AG04450 (cell line): ENCODE measurements at regions not wholly inside any gene's neighbourhood (a gene's known extent, or its start where the extent isn't known, plus 50 kb on each side); places are given as distances from the start of the nearest gene placed in this dataset.

Experiments
- CTCF ChIA-PET: fragments of 300-600, 350-600 bp; formaldehyde crosslinking; extraction: SDS; loops from one replicate; lab custom pipeline; 2022; ENCODE audit warnings: antibody characterized with exemption, inconsistent platforms; lab: Charles Lee
- POLR2A ChIA-PET: fragments of 350-600 bp; formaldehyde crosslinking; extraction: SDS; loops from one replicate; lab custom pipeline; 2021; ENCODE audit warnings: antibody characterized with exemption, inconsistent platforms; lab: Yijun Ruan, JAX
- DNase-seq: peaks from one replicate; pipeline ENCODE4 v3.0.0-alpha.2; 2011; ENCODE audit warnings: low read depth, low spot score
- H3K27ac ChIP-seq: one replicate; pipeline ENCODE4 v1.5.1; 2012; ENCODE audit warnings: low read depth, low read length, control low read depth
- H3K27me3 ChIP-seq: one replicate; pipeline ENCODE4 v1.6.0; 2012; ENCODE audit warnings: low read length; ENCODE audit not compliant: control insufficient read depth, insufficient read depth
- H3K4me3 ChIP-seq: 2 replicates; pipeline ENCODE4 v1.5.1; 2011; ENCODE audit warnings: mild to moderate bottlenecking, low read depth, low read length, control low read depth
- H3K9me3 ChIP-seq: 2 replicates; pipeline ENCODE4 v1.5.1; 2012; ENCODE audit warnings: low read length; ENCODE audit not compliant: control insufficient read depth, insufficient read depth
- TF ChIP-seq, protein P1 (sequence below): IDR thresholded peaks from 2 replicates; pipeline ENCODE4 v1.5.1; 2011; ENCODE audit warnings: low read depth, low read length, control low read depth, inconsistent platforms

DNA sequence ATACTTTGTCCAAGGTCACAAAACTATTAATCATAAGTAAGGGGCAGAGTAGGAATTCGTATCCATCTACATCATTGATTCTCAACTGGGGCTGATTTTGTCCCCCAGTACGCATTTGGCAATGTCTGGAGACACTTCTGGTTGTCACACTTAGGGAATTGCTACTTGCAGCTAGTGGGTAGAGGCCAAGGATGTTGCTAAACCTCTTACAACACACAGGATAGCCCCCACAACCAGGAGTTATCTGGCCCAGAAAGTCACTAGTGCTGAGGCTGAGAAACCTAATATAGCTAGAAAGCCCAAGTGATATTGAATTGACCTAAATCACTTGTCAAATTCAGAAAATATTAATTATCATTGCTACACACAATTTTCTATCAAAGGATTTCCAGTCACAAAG, 120.4 kb upstream of the ABCA1 start:
- Histone ChIP-seq H3K27ac (no peak overlapping the region), H3K27me3 (no peaks in the 10 kb centered on the region), H3K4me3 (no peak overlapping the region), H3K9me3 (no peaks in the 10 kb centered on the region)
- ChIA-PET CTCF (interaction anchor here (0.6 kb wide), 1 partner anchor 11 kb away, joined by 3 read pairs; no protein-coding TSS in a partner anchor), POLR2A (no interaction called here)
- TF ChIP-seq, protein P1, sequence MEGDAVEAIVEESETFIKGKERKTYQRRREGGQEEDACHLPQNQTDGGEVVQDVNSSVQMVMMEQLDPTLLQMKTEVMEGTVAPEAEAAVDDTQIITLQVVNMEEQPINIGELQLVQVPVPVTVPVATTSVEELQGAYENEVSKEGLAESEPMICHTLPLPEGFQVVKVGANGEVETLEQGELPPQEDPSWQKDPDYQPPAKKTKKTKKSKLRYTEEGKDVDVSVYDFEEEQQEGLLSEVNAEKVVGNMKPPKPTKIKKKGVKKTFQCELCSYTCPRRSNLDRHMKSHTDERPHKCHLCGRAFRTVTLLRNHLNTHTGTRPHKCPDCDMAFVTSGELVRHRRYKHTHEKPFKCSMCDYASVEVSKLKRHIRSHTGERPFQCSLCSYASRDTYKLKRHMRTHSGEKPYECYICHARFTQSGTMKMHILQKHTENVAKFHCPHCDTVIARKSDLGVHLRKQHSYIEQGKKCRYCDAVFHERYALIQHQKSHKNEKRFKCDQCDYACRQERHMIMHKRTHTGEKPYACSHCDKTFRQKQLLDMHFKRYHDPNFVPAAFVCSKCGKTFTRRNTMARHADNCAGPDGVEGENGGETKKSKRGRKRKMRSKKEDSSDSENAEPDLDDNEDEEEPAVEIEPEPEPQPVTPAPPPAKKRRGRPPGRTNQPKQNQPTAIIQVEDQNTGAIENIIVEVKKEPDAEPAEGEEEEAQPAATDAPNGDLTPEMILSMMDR: no peak
- DNase-seq: no peak

DNA sequence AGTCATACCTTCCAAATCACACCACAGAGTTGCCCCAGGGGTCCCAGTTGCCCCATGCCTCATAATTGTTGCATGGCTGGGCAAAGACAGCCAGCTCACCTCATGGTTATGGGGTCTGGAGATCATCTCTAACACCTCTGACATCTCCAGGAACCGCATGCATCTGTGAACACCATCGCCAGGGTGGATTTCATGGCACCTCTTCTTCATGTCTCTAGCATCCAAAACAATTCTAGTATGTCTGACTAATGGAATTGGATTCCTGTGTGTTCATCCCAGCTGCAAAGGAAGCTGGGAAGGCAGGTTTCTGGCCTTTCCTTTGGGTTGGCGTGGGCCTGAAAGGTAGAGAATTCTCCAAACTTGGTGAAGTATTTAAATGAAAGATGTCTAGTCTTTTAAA, 122.3 kb upstream of the ABCA1 start:
- H3K27me3 ChIP-seq: no peaks in the 10 kb centered on the region
- H3K4me3 ChIP-seq: no peak overlapping the region
- DNase-seq: no peak
- H3K27ac ChIP-seq: peak overlapping the region; percentile 21
- no peaks in the 10 kb centered on the region for H3K9me3 ChIP-seq
- TF ChIP-seq, protein P1: no peak
- CTCF ChIA-PET: no interaction called here
- POLR2A ChIA-PET: interaction anchor here (0.7 to 1.8 kb wide), 2 partner anchors 9 to 14 kb away, joined by 3 to 5 read pairs; no protein-coding TSS in a partner anchor

DNA sequence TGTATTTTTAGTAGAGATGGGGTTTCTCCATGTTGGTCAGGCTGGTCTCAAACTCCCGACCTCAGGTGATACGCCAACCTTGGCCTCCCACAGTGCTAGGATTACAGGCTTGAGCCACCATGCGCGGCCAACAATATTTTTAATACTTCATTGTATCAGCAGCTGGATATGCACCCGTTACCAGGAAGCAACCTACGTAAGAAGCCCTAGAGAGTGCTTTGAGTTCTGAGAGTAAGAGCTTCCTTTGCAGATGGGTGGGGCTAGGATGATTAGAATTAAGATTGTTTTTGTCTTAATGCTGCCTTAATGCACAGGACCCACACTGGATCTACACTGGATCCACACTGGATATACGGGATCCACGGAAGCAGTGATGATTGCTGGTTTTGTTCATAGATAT, 123.9 kb upstream of the ABCA1 start:
- H3K4me3 ChIP-seq: no peak overlapping the region
- ChIA-PET CTCF (no interaction called here), POLR2A (interaction anchor here (1.5 kb wide), 1 partner anchor 125 kb away, joined by 4 read pairs; no protein-coding TSS in a partner anchor)
- H3K27me3 ChIP-seq: no peaks in the 10 kb centered on the region
- TF ChIP-seq, protein P1: no peak
- no peak overlapping the region for H3K27ac ChIP-seq
- H3K9me3 ChIP-seq: no peaks in the 10 kb centered on the region
- DNase-seq: no peak

DNA sequence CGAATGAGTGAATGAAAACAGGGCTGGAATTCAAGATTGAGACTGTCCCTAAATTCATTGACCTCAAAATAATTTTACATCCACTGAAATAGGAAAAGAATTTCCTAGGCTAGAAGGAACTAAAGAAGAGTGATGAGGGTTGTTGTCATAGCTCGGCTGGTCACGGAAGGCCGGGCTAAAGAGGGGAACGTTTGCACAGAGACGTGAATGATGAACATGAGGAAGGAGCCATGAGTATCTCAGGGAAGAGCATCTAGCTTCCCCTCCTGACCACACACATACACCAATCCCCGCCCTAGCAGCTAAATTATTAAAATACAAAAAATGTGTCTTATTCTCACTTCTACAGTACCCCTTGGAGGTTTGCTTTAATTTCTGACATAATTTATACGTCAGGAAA, 124.4 kb upstream of the ABCA1 start:
- CTCF ChIA-PET: interaction anchor here (0.8 kb wide), 1 partner anchor 8 kb away, joined by 3 read pairs; no protein-coding TSS in a partner anchor
- POLR2A ChIA-PET: interaction anchor here (1.5 kb wide), 1 partner anchor 125 kb away, joined by 4 read pairs; no protein-coding TSS in a partner anchor
- Histone ChIP-seq H3K27me3 (no peaks in the 10 kb centered on the region), H3K27ac (no peak overlapping the region), H3K4me3 (no peak overlapping the region), H3K9me3 (no peaks in the 10 kb centered on the region)
- DNase-seq: no peak
- TF ChIP-seq, protein P1: no peak

DNA sequence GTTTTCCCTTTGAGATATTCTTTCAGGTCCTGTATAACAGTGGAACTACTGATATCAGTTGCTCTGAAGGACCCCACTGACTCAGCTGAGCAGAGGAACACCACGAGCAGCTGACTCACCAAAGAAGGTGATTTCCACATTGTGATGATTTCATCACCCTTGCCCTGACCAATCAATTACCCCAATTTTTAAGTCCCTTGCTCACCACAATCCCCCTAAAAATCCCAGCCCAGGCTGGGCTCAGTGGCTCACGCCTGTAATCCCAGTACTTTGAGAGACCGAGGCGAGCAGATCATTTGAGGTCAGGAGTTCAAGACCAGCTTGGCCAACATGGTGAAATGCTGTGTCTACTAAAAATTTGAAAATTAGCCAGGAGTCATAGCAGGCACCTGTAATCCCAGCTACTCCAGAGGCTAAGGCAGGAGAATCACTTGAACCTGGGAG, 125.3 kb upstream of the ABCA1 start:
- Histone ChIP-seq H3K4me3 (no peak overlapping the region), H3K27ac (peak overlapping the region; percentile 78), H3K27me3 (no peaks in the 10 kb centered on the region), H3K9me3 (no peaks in the 10 kb centered on the region)
- ChIA-PET CTCF (interaction anchor here (0.8 kb wide), 1 partner anchor 9 kb away, joined by 3 read pairs; no protein-coding TSS in a partner anchor), POLR2A (interaction anchor here (2.6 kb wide), 1 partner anchor 11 kb away, joined by 9 read pairs; no protein-coding TSS in a partner anchor)
- DNase-seq: no peak
- TF ChIP-seq, protein P1: no peak
